Mesodermal cell (in vitro differentiated cells): ENCODE measurements at regions not wholly inside any gene's neighbourhood (a gene's known extent, or its start where the extent isn't known, plus 50 kb on each side); places are given as distances from the start of the nearest gene placed in this dataset.
"Not testable (repeated sequence)": the region's sequence is repeated elsewhere in the genome, so short reads cannot be mapped to it uniquely, and the experiment has no call there.

Experiments
- H3K27ac ChIP-seq: 2 replicates; pipeline ENCODE4 v1.7.0; 2013; ENCODE audit warnings: mild to moderate bottlenecking, low read depth, low read length, moderate library complexity; ENCODE audit not compliant: severe bottlenecking
- H3K36me3 ChIP-seq: 2 replicates; pipeline ENCODE4 v1.7.1; 2013; ENCODE audit warnings: mild to moderate bottlenecking, low read length, moderate library complexity; ENCODE audit not compliant: control insufficient read depth, insufficient read depth
- H3K4me1 ChIP-seq: one replicate; pipeline ENCODE4 v1.7.1; 2013; ENCODE audit warnings: mild to moderate bottlenecking, low read length; ENCODE audit not compliant: insufficient read depth, control insufficient read depth, poor library complexity, severe bottlenecking
- H3K4me3 ChIP-seq: 2 replicates; pipeline ENCODE4 v1.7.0; 2013; ENCODE audit warnings: low read length, control low read depth, mild to moderate bottlenecking; ENCODE audit not compliant: insufficient read depth, poor library complexity, severe bottlenecking; ENCODE audit errors: extremely low read depth
- H3K9me3 ChIP-seq: 2 replicates; pipeline ENCODE4 v1.7.1; 2013; ENCODE audit warnings: mild to moderate bottlenecking, low read length, moderate library complexity; ENCODE audit not compliant: control insufficient read depth
- WGBS, 2 experiments: methylation state at CpG; one replicate each; pipeline ENCODE4 v1.1.5; 2013; ENCODE audit warnings: missing lambda C conversion rate in 2 of 2; ENCODE audit not compliant: insufficient coverage in 2 of 2; 5-methylcytosine and 5-hydroxymethylcytosine counted together

DNA sequence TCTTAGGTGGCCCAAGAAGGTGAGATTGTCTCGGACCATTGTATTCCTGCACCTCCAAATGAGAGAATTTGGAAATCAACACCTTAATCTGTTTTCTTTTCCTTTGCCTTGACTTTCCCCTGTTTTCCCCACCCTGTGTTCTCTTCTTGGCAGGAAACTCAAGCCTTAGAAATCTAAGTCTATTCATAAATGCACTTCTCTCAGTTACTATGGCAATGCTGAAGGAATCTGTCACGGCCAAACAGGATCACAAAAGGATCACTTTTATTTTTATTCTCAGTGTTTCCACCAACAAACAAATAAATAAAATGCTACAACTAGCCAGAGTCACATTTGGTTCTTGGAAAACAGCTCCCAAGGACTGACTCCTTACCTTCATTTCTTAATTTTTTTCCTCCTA is 270.5 kb downstream of the BCAT1 start:
- Histone ChIP-seq H3K36me3 (no peaks in the 10 kb centered on the region), H3K27ac (no peak overlapping the region), H3K9me3 (no peaks in the 10 kb centered on the region)

DNA sequence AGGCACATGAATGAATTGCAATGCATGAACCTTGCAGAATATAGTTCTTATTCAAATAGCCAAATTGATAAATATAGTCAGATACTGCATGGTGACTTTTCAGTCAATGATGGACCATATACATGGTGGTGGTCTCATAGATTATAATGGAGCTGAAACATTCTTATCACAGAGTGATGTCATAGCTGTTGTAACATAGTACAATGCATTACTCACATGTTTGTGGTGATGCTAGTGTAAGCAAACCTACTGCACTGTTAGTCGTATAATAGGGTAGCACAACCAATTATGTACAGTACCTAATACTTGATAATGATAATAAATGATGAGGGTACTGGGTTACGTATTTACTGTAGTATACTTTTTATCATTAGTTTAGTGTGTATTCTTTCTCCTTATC is 280.3 kb downstream of the BCAT1 start:
- no CpG with 5 or more reads among the region's 2 CpGs for WGBS, 2 experiments
- Histone ChIP-seq H3K36me3 (no peaks in the 10 kb centered on the region), H3K4me1 (no peaks in the 10 kb centered on the region), H3K27ac (no peak overlapping the region), H3K9me3 (no peaks in the 10 kb centered on the region), H3K4me3 (no peak overlapping the region)

More for the DNA sequence above, 270.5 kb downstream of the BCAT1 start:
- H3K4me3 ChIP-seq, result no peak overlapping the region
- no peaks in the 10 kb centered on the region for H3K4me1 ChIP-seq
- WGBS, 2 experiments, result 56 to 73% methylated on average over 1 to 2 of the region's 2 CpGs

DNA sequence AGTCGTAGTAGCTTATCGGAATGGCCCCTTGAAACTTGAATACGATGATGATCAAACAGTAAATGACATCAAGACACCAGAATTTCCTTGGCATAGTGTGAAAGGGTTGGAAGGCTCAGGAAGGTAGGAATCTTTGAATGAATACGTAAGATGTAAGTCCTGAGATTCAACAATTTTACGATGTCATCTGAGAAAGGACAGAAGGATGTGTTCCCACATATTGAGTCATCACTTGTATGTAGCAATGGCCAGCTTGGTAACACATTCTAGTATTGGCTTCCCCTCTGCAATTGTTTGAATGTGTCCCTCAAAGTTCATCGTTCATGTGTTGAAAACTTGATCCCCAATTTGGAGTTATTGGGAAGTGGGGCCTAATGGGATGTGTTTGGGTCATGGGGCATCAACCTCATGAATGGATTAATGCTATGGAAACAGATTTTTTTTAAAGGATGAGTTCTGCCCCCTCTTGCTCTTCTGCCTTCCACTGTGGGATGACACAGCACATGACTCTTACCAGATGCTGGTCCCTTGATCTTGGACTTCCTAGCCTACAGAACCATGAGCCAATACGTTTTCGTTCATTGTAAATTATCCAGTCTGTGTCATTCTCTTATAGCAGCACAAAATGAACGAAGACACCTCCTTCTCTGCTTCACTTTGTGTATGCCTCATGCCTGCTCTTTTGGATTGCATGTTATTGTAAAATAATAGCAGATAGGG is 284.6 kb downstream of the BCAT1 start:
- Histone ChIP-seq H3K4me3 (no peak overlapping the region), H3K27ac (no peak overlapping the region)
- 87 to 91% methylated on average over 7 to 8 of the region's 9 CpGs for WGBS, 2 experiments

DNA sequence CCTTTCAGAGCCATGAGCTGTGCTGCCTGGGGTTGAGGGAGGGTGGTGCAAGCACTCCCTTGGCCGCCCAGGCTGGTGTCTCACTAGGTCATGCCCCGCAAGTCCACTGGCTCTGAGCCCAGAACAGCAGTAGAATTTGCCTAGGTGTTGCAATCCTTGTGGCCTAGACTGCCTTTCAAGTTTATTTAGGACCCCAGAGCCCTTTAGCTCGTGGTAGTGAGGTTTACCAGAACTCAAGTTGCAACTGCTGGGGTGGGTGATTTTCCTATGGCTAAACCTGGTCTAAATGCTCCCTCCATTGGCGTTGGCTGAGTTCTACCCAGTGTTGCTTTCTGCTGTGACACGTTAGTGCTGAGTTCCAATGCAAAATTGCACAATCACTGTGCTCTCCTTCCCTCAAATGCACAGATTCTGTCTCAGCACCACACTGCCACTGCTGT is 287.2 kb downstream of the BCAT1 start:
- WGBS, 2 experiments, result 84 to 91% methylated on average over 4 to 5 of the region's 5 CpGs

More for the DNA sequence above, 284.6 kb downstream of the BCAT1 start:
- Histone ChIP-seq H3K36me3 (no peaks in the 10 kb centered on the region), H3K9me3 (no peaks in the 10 kb centered on the region), H3K4me1 (no peaks in the 10 kb centered on the region)

DNA sequence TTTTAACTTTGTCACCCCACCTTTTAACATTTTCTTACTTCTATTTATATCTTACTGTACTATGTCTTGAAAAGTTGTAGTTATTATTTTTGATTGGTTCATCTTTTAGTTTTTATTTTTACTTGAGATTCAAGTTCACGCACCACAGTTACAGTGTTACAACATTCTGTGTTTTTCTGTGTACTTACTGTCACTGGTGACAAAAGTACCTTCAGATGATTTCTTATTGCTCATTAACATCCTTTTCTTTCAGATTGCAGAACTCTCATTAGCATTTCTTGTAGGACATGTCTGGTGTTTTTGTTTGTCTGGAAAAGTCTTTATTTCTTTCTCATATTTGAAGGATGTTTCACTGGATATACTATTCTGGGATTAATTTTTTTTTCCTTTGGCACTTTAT is 289.9 kb downstream of the BCAT1 start:
- H3K36me3 ChIP-seq, result no peaks in the 10 kb centered on the region
- H3K4me3 ChIP-seq, result no peak overlapping the region
- WGBS, 2 experiments, result 100% methylated on average over 1 of the region's 1 CpG; no CpG with 5 or more reads in 1 of the 2 experiments
- no peak overlapping the region for H3K27ac ChIP-seq
- H3K4me1 ChIP-seq, result no peaks in the 10 kb centered on the region
- no peaks in the 10 kb centered on the region for H3K9me3 ChIP-seq

More for the DNA sequence above, 287.2 kb downstream of the BCAT1 start:
- no peak overlapping the region for H3K4me3 ChIP-seq
- no peaks in the 10 kb centered on the region for H3K9me3 ChIP-seq
- no peaks in the 10 kb centered on the region for H3K36me3 ChIP-seq
- H3K4me1 ChIP-seq, result no peaks in the 10 kb centered on the region
- no peak overlapping the region for H3K27ac ChIP-seq

DNA sequence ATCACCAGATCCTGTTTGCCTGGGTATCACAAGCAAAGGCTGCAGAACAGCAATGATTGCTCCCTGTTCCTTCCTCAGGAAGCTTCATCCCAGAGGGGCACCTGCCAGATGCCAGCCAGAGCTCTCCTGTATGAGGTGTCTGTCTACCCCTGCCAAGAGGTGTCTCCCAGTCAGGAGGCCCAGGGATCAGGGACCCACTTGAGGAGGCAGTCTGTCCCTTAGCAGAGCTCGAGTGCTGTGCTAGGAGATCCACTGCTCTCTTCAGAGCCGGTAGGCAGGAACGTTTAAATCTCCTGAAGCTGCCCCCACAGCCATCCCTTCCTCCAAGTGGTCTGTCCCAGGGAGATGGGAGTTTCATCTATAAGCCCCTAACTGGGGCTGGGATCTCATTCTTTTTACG is 294.6 kb downstream of the BCAT1 start:
- H3K9me3 ChIP-seq, H3K4me3 ChIP-seq, H3K4me1 ChIP-seq, H3K27ac ChIP-seq, H3K36me3 ChIP-seq: not testable (repeated sequence)
- 69 to 72% methylated on average over 2 to 3 of the region's 4 CpGs for WGBS, 2 experiments

DNA sequence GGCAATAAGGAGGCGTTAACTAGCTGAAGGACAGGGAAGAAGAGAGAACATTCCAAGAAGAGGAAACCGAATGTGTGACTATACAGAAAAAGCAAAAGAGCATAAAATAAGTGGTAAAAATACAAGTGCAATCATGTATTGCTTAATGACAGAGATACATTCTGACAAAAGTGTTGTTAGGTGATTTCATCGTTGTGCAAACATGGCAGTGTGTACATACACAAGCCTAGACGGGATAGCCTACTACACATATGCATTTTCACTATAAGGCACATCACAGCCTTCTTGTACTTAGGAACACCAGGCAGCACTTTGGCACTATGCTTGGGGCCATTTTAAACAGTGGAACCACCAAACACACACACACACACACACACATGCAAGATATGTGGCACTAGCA is 299.3 kb downstream of the BCAT1 start:
- no peak overlapping the region for H3K4me3 ChIP-seq
- no peaks in the 10 kb centered on the region for H3K36me3 ChIP-seq
- H3K4me1 ChIP-seq, result no peaks in the 10 kb centered on the region
- WGBS, 2 experiments, result 74 to 91% methylated on average over 2 to 3 of the region's 4 CpGs
- H3K27ac ChIP-seq, result no peak overlapping the region
- no peaks in the 10 kb centered on the region for H3K9me3 ChIP-seq

DNA sequence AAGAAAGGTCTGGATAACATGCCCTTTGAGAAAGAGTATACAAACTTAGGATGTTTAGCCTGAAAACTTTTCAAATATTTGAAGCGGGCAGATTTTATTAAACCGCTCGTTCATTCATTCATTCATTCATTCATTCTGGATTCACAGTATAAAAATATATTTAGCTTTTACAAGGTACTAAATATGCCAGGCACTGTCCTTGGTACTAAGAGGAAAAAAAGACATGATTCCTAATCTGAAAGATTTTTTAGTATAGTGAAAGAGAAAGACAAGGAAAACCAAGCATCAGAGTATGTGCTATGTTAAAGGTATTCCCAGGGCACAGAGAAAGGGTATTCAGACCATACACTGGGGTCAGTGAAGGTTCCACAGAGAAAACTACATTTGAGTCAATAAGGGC is 299.7 kb downstream of the BCAT1 start:
- WGBS, 2 experiments, result no CpG with 5 or more reads among the region's 3 CpGs
- no peaks in the 10 kb centered on the region for H3K36me3 ChIP-seq
- H3K27ac ChIP-seq, result no peak overlapping the region
- no peak overlapping the region for H3K4me3 ChIP-seq
- no peaks in the 10 kb centered on the region for H3K4me1 ChIP-seq
- H3K9me3 ChIP-seq, result no peaks in the 10 kb centered on the region

DNA sequence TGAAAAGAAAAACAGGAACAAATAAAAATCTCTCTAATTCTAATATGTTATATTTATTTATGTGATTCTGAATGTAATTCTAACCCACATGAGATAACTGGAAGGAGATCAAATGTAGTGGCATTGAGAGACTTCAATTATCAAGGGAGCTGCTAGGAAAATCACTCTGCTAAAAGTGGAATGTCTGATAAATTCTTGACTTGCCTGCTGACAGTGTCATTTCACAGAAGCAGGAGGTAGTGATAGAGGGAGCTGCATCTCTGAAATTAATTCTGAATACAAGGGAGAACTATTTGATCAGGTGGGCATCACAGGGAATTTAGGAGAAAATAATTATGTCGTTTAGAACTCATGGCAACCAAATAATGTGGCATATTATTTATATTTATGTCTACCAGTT is 303.6 kb downstream of the BCAT1 start:
- no CpG with 5 or more reads among the region's 1 CpG for whole genome bisulfite sequencing, 2 experiments
- Histone ChIP-seq H3K4me3 (no peak overlapping the region), H3K27ac (no peak overlapping the region)

DNA sequence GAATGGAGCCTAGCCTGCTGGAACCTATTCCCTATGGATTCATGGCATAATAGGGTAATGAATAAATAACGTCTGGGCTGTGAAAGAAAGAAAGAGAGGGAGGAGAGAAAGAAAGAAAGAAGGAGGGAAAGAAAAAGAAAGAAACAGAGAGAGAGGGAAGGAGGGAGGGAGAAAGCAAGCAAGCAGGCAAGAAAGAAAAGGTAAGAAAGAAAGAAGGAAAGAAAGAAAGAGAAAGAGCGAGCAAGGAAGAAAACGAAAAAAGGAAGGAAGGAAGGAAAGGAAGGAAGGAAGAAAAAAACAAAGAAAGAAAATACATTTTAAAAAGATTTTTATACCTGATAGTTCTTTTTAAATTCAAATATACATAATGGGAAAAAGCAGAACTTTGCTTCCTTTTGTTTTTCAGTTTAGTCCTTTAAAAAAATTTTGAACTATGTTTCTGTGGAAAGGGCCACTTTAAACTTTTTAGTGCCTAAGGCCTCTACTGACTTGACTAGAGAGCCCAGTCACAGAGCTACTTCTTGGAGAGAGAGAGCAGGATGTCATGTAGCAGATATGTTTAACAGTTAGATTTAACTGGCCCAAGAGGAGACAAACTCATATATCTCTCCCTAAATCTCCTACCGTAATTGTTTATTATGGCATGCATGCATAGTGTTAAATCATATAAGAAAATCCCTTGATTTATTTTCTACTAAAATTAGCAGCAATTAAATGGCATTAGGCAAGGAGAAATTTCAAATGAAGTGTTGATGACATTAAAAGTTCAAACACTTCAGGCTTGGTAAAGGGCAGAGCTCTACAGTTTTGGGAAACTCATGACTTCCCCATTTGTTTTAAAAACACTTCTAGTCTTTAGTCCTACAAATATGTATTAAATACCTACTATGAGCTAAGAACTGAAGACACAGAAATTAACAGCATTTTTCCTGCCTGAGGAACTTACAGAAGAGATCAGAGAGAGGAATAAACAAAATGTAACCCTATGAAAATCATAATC is 305.5 kb downstream of the BCAT1 start:
- H3K27ac ChIP-seq, result no peak overlapping the region
- no peak overlapping the region for H3K4me3 ChIP-seq
- H3K36me3 ChIP-seq, result no peaks in the 10 kb centered on the region
- H3K9me3 ChIP-seq, result no peaks in the 10 kb centered on the region
- H3K4me1 ChIP-seq, result no peaks in the 10 kb centered on the region
- whole genome bisulfite sequencing, 2 experiments, result 77 to 78% methylated on average over 1 to 2 of the region's 4 CpGs

More for the DNA sequence above, 303.6 kb downstream of the BCAT1 start:
- Histone ChIP-seq H3K4me1 (no peaks in the 10 kb centered on the region), H3K9me3 (no peaks in the 10 kb centered on the region), H3K36me3 (no peaks in the 10 kb centered on the region)
